GM12864 (cell line): ENCODE measurements at regions not wholly inside any gene's neighbourhood (a gene's known extent, or its start where the extent isn't known, plus 50 kb on each side); places are given as distances from the start of the nearest gene placed in this dataset.
"Not testable (repeated sequence)": the region's sequence is repeated elsewhere in the genome, so short reads cannot be mapped to it uniquely, and the experiment has no call there.

ENCODE experiments used
- DNase-seq: peaks from one replicate; pipeline ENCODE4 v3.0.0-alpha.2; 2011; ENCODE audit warnings: low read depth
- H3K4me3 ChIP-seq: 2 replicates; pipeline ENCODE4 v1.5.1; 2011; ENCODE audit warnings: mild to moderate bottlenecking, low read depth, low read length, control low read depth
- CTCF ChIP-seq: IDR thresholded peaks from 2 replicates; pipeline ENCODE4 v1.5.1; 2011; ENCODE audit warnings: low read depth, mild to moderate bottlenecking, moderate library complexity, low read length, control low read depth, inconsistent platforms; ENCODE audit errors: missing control alignments

GRCh38 chr16:60214311-60214710 is 1480.2 kb upstream of the GOT2 start:
- TF ChIP-seq CTCF: no peak
- H3K4me3 ChIP-seq: no peak overlapping the region
- DNase-seq: no peak

GRCh38 chr16:60206516-60206915 is 1472.4 kb upstream of the GOT2 start:
- TF ChIP-seq CTCF: no peak
- no peak overlapping the region for H3K4me3 ChIP-seq
- no peak for DNase-seq

GRCh38 chr16:60204181-60204580 is 1470.1 kb upstream of the GOT2 start:
- TF ChIP-seq CTCF: no peak
- DNase-seq: no peak
- H3K4me3 ChIP-seq: no peak overlapping the region

- DNase-seq: no peak
- TF ChIP-seq CTCF: no peak
Measured at GRCh38 chr16:60203525-60204124, 1469.5 kb upstream of the GOT2 start.

GRCh38 chr16:60200729-60201128 is 1466.6 kb upstream of the GOT2 start:
- not testable (repeated sequence) for DNase-seq, H3K4me3 ChIP-seq

More at GRCh38 chr16:60203525-60204124, 1469.5 kb upstream of the GOT2 start:
- no peak overlapping the region for H3K4me3 ChIP-seq

- TF ChIP-seq CTCF: no peak
- no peak for DNase-seq
- H3K4me3 ChIP-seq: no peak overlapping the region
Measured at GRCh38 chr16:60200161-60200560, 1466.0 kb upstream of the GOT2 start.

GRCh38 chr16:60199150-60199549 is 1465.0 kb upstream of the GOT2 start:
- DNase-seq: no peak
- H3K4me3 ChIP-seq: no peak overlapping the region
- no peak for TF ChIP-seq CTCF

GRCh38 chr16:60181536-60181935 is 1447.4 kb upstream of the GOT2 start:
- TF ChIP-seq CTCF: no peak
- H3K4me3 ChIP-seq: no peak overlapping the region
- no peak for DNase-seq
